HCT116 (cell line): ENCODE measurements at regions not wholly inside any gene's neighbourhood (a gene's known extent, or its start where the extent isn't known, plus 50 kb on each side); places are given as distances from the start of the nearest gene placed in this dataset.
"Not testable (repeated sequence)": the region's sequence is repeated elsewhere in the genome, so short reads cannot be mapped to it uniquely, and the experiment has no call there.

Source experiments
- ATAC-seq: fragments of 200-7000 bp; cut with Tn5 transposase; 2 replicates; pipeline ENCODE4 v1.9.1; 2020; ENCODE audit warnings: mild to moderate bottlenecking, moderate library complexity
- BruUV-seq: library from RNA; stranded (reverse); fragments of 400-500 nt; replicated peaks from 2 replicates; lab custom pipeline; 2021; lab: Mats Ljungman, UMichigan
- CTCF ChIA-PET: fragments of 300-600 bp; sonication (Branson Sonifier 250); formaldehyde crosslinking; loops from one replicate; lab custom pipeline; 2021; ENCODE audit warnings: antibody characterized with exemption; lab: Charles Lee
- POLR2A ChIA-PET: fragments of 300-600, 350-600 bp; sonication (Branson Sonifier 250); formaldehyde crosslinking; loops from one replicate; lab custom pipeline; 2021; ENCODE audit warnings: antibody characterized with exemption; lab: Charles Lee
- RAD21 ChIA-PET, 2 experiments: fragments of 300-600 bp; sonication (Branson Sonifier 250); formaldehyde crosslinking; loops; one replicate each; lab custom pipeline; 2023; ENCODE audit warnings: low total read pairs in 2 of 2; ENCODE audit not compliant: uncharacterized antibody in 2 of 2, unreplicated experiment in 2 of 2, low non-redundant PET in 1 of 2; lab: Charles Lee
- DNase-seq: peaks from one replicate; pipeline ENCODE4 v3.0.0-alpha.2; 2010; ENCODE audit warnings: low read depth, low spot score
- H2AFZ ChIP-seq: fragments of 200-600 bp; shearing (Covaris generic), sonication (generic); 2 replicates; pipeline ENCODE4 v1.6.1; 2017; ENCODE audit warnings: low read depth, mixed run types, mixed read lengths, antibody characterized with exemption, low read length; ENCODE audit not compliant: poor library complexity, severe bottlenecking
- H3K27ac ChIP-seq: 2 replicates; pipeline ENCODE4 v1.5.1; 2012; ENCODE audit warnings: low read depth, low read length
- H3K27me3 ChIP-seq: fragments of 200-600 bp; sonication (generic); 2 replicates; pipeline ENCODE4 v1.6.1; 2016; ENCODE audit warnings: mixed run types, low read length, mixed read lengths; ENCODE audit not compliant: insufficient read depth
- H3K36me3 ChIP-seq, 2 experiments: fragments of 200-500 bp in 1 of 2; fragments of 200-600 bp in 1 of 2; sonication (Bioruptor generic) in 1 of 2; sonication (generic) in 1 of 2; 2 replicates each; pipeline versions ENCODE4 v1.5.1 to v1.6.1; 2014 to 2016; ENCODE audit warnings: low read length in 2 of 2, inconsistent platforms in 1 of 2, mixed read lengths in 1 of 2, mixed run types in 1 of 2; ENCODE audit not compliant: insufficient read depth in 2 of 2, control insufficient read depth in 1 of 2
- H3K4me1 ChIP-seq, 2 experiments: fragments of 200-600 bp in 1 of 2; sonication (generic) in 1 of 2; 2 replicates each; pipeline versions ENCODE4 v1.5.1 to v1.6.1; 2012 to 2017; ENCODE audit warnings: low read length in 2 of 2, inconsistent platforms in 1 of 2, mild to moderate bottlenecking in 1 of 2, mixed read lengths in 1 of 2, mixed run types in 1 of 2, moderate library complexity in 1 of 2; ENCODE audit not compliant: insufficient read depth in 2 of 2, control insufficient read depth in 1 of 2
- H3K4me2 ChIP-seq: fragments of 200-600 bp; sonication (generic); 2 replicates; pipeline ENCODE4 v1.6.1; 2017; ENCODE audit warnings: mixed run types, low read length, mixed read lengths
- H3K4me3 ChIP-seq, 2 experiments: fragments of 200-600 bp in 1 of 2; sonication (generic) in 1 of 2; replicated peaks in 1 of 2; 2 replicates each; pipeline ENCODE4 v1.5.1; 2011 to 2016; ENCODE audit warnings: low read length in 2 of 2, control low read depth in 1 of 2, low read depth in 1 of 2, mild to moderate bottlenecking in 1 of 2, mixed read lengths in 1 of 2, mixed run types in 1 of 2
- H3K79me2 ChIP-seq: fragments of 200-600 bp; sonication (generic); 2 replicates; pipeline ENCODE4 v1.6.1; 2017; ENCODE audit warnings: mild to moderate bottlenecking, mixed run types, low read length, moderate library complexity, mixed read lengths; ENCODE audit not compliant: insufficient read depth
- H3K9ac ChIP-seq: fragments of 200-600 bp; sonication (generic); 2 replicates; pipeline ENCODE4 v1.6.1; 2016; ENCODE audit warnings: low read length, mixed read lengths
- H3K9me2 ChIP-seq: fragments of 200-600 bp; sonication (generic), shearing (Covaris generic); 2 replicates; pipeline ENCODE4 v1.6.1; 2017; ENCODE audit warnings: mixed run types, mild to moderate bottlenecking, moderate library complexity; ENCODE audit not compliant: insufficient read depth
- H3K9me3 ChIP-seq, 2 experiments: fragments of 200-500 bp in 1 of 2; fragments of 200-600 bp in 1 of 2; sonication (Bioruptor generic) in 1 of 2; sonication (generic) in 1 of 2; 2 replicates each; pipeline ENCODE4 v1.6.1; 2014 to 2017; ENCODE audit warnings: low read length in 2 of 2, mixed read lengths in 2 of 2, inconsistent platforms in 1 of 2, low read depth in 1 of 2, mild to moderate bottlenecking in 1 of 2, mixed run types in 1 of 2, moderate library complexity in 1 of 2; ENCODE audit not compliant: control insufficient read depth in 1 of 2, insufficient read depth in 1 of 2
- H4K20me1 ChIP-seq: fragments of 200-600 bp; sonication (generic), shearing (Covaris generic); 2 replicates; pipeline ENCODE4 v1.6.1; 2017; ENCODE audit warnings: mixed run types, mild to moderate bottlenecking, moderate library complexity; ENCODE audit not compliant: insufficient read depth
- ZBTB33 ChIP-seq: IDR thresholded peaks from 2 replicates; pipeline ENCODE4 v1.6.1; 2011; ENCODE audit warnings: mild to moderate bottlenecking, low read length, moderate library complexity; ENCODE audit not compliant: insufficient replicate concordance; ENCODE audit errors: extremely low read depth
- intact Hi-C: fragments of 100-400 bp; cut with micrococcal nuclease; formaldehyde crosslinking; loops from 2 replicates; pipeline ENCODE4 v1.10.0; 2022

DNA sequence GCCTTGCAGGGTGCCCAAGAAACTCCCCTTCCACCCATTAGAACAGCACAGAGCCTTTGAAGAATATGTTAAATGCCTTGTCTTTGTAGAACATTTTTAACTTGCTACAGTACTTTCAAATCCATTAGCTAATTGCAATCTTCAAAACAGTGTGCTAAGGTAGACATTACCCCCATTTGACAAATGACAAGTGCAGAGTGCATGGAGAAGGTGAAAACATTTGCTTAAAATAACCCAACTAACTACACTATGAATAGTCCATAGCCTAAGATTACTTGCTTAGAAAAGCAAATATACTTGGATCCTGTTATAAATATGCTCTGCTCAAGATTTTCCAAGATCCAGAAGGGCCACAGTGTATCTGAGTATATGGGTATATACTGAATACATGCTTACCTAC, 87.0 kb upstream of the G2E3 start:
- no peaks in the 10 kb centered on the region for H3K9me2 ChIP-seq
- intact Hi-C loops: no loop called here
- H3K79me2 ChIP-seq: no peaks in the 10 kb centered on the region
- H2AFZ ChIP-seq: no peak overlapping the region
- H3K4me2 ChIP-seq: no peak overlapping the region
- RAD21 ChIA-PET: no interaction called here
- ATAC-seq (no peak), DNase-seq (no peak)
- no peak overlapping the region for H3K9ac ChIP-seq
- H4K20me1 ChIP-seq: no peaks in the 10 kb centered on the region
- H3K4me1 ChIP-seq: no peaks in the 10 kb centered on the region
- POLR2A ChIA-PET: no interaction called here
- H3K36me3 ChIP-seq: no peaks in the 10 kb centered on the region
- peaks cover 13% of the 10 kb centered on the region; the same call in 1 of the 2 replicates for H3K27me3 ChIP-seq
- no TSS peak for BruUV-seq
- H3K9me3 ChIP-seq: no peaks in the 10 kb centered on the region
- no peak for TF ChIP-seq ZBTB33
- CTCF ChIA-PET: interaction anchor here (0.7 kb wide), 1 partner anchor 98 kb away, joined by 3 read pairs; no protein-coding TSS in a partner anchor
- H3K27ac ChIP-seq: no peak overlapping the region
- no peak overlapping the region for H3K4me3 ChIP-seq

DNA sequence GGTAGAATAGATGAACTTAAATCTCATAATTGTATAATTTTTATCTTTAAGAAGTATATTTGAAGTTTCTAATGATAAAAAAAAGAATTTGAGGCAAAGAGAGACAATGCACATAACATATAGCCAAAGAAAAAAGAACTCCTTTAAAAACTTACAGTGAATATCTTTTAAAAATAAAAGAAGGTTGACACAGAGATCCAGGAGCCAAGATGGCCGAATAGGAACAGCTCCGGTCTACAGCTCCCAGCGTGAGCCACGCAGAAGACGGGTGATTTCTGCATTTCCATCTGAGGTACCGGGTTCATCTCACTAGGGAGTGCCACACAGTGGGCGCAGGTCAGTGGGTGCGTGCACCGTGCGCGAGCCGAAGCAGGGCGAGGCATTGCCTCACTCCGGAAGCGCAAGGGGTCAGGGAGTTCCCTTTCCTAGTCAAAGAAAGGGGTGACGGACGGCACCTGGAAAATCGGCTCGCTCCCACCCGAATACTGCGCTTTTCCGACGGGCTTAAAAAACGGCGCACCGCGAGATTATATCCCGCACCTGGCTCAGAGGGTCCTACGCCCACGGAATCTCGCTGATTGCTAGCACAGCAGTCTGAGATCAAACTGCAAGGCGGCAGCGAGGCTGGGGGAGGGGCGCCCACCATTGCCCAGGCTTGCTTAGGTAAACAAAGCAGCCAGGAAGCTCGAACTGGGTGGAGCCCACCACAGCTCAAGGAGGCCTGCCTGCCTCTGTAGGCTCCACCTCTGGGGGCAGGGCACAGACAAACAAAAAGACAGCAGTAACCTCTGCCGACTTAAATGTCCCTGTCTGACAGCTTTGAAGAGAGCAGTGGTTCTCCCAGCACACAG, 84.9 kb upstream of the G2E3 start:
- H3K79me2 ChIP-seq, H3K9ac ChIP-seq, intact Hi-C loops, H3K27ac ChIP-seq, H3K4me2 ChIP-seq, DNase-seq, H2AFZ ChIP-seq, ATAC-seq, RAD21 ChIA-PET, POLR2A ChIA-PET, H3K9me3 ChIP-seq, H3K4me3 ChIP-seq, H4K20me1 ChIP-seq, H3K9me2 ChIP-seq, CTCF ChIA-PET, H3K4me1 ChIP-seq, H3K36me3 ChIP-seq, BruUV-seq: not testable (repeated sequence)
- H3K27me3 ChIP-seq: peaks cover 13% of the 10 kb centered on the region; the same call in 1 of the 2 replicates
